ENCODE measurements at regions not wholly inside any gene's neighbourhood (a gene's known extent, or its start where the extent isn't known, plus 50 kb on each side); places are given as distances from the start of the nearest gene placed in this dataset.

DNA sequence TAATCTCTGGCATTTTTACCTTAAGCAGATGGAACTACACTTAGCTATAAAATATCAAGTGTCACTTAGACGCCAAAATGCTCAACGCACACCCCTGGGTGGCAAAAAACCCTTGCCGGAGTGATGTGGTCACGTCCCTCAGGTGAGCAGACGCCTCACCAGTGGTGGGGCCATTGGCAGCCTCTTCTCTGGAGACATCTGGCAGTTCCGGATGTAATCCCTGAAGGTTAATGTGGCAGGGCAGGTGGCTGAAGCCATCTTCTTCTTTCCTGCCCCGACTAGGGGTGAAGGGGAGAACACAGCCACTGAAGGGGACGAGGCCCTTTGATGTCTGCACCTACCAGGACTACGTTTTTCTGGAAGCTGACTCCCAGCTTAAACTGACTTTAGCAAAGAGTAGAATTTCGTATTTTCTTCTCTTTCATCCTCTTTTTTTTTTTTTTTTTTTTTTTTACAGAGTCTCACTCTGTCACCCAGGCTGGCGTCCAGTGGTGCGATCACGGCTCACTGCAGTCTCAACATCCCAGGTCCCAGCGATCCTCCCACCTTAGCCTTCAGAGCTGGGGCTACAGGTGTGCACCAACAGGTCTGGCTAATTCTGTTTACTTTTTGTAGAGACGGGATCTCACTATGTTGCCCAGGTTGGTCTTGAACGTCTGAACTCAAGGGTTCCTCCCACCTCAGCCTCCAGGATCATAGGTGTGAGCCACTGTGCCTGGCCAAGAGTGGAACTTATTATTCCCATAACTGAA lies 152.1 kb downstream of the TTLL2 start:
- H3K4me3 ChIP-seq (ENCODE audit: insufficient read depth, low read length), result no peak overlapping the region
- no peak for DNase-seq (ENCODE audit: insufficient read length, low spot score, missing footprints)
- H3K27ac ChIP-seq (ENCODE audit: low read depth, low read length), result no peak overlapping the region
- H3K9me3 ChIP-seq (ENCODE audit: low read depth, low read length), result no peaks in the 10 kb centered on the region
- no peaks in the 10 kb centered on the region for H3K36me3 ChIP-seq (ENCODE audit: insufficient read depth, low read length)
- TF ChIP-seq, protein P1, sequence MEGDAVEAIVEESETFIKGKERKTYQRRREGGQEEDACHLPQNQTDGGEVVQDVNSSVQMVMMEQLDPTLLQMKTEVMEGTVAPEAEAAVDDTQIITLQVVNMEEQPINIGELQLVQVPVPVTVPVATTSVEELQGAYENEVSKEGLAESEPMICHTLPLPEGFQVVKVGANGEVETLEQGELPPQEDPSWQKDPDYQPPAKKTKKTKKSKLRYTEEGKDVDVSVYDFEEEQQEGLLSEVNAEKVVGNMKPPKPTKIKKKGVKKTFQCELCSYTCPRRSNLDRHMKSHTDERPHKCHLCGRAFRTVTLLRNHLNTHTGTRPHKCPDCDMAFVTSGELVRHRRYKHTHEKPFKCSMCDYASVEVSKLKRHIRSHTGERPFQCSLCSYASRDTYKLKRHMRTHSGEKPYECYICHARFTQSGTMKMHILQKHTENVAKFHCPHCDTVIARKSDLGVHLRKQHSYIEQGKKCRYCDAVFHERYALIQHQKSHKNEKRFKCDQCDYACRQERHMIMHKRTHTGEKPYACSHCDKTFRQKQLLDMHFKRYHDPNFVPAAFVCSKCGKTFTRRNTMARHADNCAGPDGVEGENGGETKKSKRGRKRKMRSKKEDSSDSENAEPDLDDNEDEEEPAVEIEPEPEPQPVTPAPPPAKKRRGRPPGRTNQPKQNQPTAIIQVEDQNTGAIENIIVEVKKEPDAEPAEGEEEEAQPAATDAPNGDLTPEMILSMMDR (IDR thresholded peaks at IDR 0.05; ENCODE audit: extremely low read depth, low read depth, low read length), result no peak
- no peaks in the 10 kb centered on the region for H4K20me1 ChIP-seq (ENCODE audit: insufficient read depth, low read length)
- no peak overlapping the region for H3K4me2 ChIP-seq (ENCODE audit: insufficient read depth, low read length)
- no peaks in the 10 kb centered on the region for H3K27me3 ChIP-seq (ENCODE audit: insufficient read depth, low read length)
- no peaks in the 10 kb centered on the region for H3K4me1 ChIP-seq (ENCODE audit: insufficient read depth, low read length)
- no peak overlapping the region for H2AFZ ChIP-seq (ENCODE audit: low read length)
- no peaks in the 10 kb centered on the region for H3K79me2 ChIP-seq (ENCODE audit: insufficient read depth, low read length)

DNA sequence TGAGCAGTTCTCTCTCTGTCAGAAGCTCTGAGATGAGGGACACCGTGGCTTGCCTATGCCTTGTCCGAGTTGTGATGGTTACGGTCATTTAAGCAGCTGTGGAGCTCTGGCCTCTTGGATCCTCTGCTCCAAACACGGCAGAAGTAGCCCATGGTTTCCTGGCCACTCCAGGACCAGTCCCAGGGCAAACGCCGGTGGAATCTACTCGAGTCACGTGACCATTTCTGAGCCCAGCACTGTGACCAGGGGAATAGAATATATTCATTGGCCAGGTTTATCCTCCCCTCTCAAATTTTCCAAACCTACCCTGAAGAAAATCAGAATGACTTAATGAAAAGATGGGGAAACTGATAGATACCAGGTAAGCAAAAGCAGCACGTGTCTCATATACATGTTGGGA lies 152.8 kb downstream of the TTLL2 start:
- H3K9me3 ChIP-seq (ENCODE audit: low read depth, low read length), result no peaks in the 10 kb centered on the region

DNA sequence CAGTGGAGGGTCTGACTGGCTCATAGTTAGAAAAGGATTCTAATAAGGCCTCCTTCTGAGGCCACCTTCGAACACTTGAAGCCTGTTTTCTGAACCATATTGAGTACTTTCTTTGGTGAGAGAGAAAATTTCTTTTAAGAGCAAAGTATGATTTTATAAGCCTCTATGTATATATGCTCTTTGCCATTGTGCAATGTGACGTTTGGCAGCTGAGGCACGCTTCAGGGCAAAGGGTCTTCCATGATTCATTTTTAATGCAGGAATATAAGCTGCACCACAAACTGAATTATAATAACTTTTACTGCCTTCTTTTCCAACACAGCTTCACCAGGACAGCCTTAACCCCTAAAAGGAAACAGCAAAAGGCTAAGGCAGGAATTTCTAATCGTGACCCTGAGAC lies 154.4 kb downstream of the TTLL2 start:
- no peaks in the 10 kb centered on the region for H3K27me3 ChIP-seq (ENCODE audit: insufficient read depth, low read length)
- no peak overlapping the region for H3K27ac ChIP-seq (ENCODE audit: low read depth, low read length)
- no peak overlapping the region for H2AFZ ChIP-seq (ENCODE audit: low read length)
- no peak for DNase-seq (ENCODE audit: insufficient read length, low spot score, missing footprints)
- no peaks in the 10 kb centered on the region for H3K79me2 ChIP-seq (ENCODE audit: insufficient read depth, low read length)
- TF ChIP-seq, protein P1 (IDR thresholded peaks at IDR 0.05; ENCODE audit: extremely low read depth, low read depth, low read length), result no peak
- no peak overlapping the region for H3K4me3 ChIP-seq (ENCODE audit: insufficient read depth, low read length)
- H4K20me1 ChIP-seq (ENCODE audit: insufficient read depth, low read length), result no peaks in the 10 kb centered on the region
- no peaks in the 10 kb centered on the region for H3K9me3 ChIP-seq (ENCODE audit: low read depth, low read length)
- H3K4me2 ChIP-seq (ENCODE audit: insufficient read depth, low read length), result no peak overlapping the region
- no peaks in the 10 kb centered on the region for H3K36me3 ChIP-seq (ENCODE audit: insufficient read depth, low read length)
- H3K4me1 ChIP-seq (ENCODE audit: insufficient read depth, low read length), result no peaks in the 10 kb centered on the region

More for the DNA sequence above, 152.8 kb downstream of the TTLL2 start:
- TF ChIP-seq, protein P1 (IDR thresholded peaks at IDR 0.05; ENCODE audit: extremely low read depth, low read depth, low read length), result no peak
- no peaks in the 10 kb centered on the region for H3K27me3 ChIP-seq (ENCODE audit: insufficient read depth, low read length)
- H3K36me3 ChIP-seq (ENCODE audit: insufficient read depth, low read length), result no peaks in the 10 kb centered on the region
- no peak overlapping the region for H3K27ac ChIP-seq (ENCODE audit: low read depth, low read length)
- H3K79me2 ChIP-seq (ENCODE audit: insufficient read depth, low read length), result no peaks in the 10 kb centered on the region
- no peak overlapping the region for H3K4me3 ChIP-seq (ENCODE audit: insufficient read depth, low read length)
- H2AFZ ChIP-seq (ENCODE audit: low read length), result no peak overlapping the region
- H3K4me1 ChIP-seq (ENCODE audit: insufficient read depth, low read length), result no peaks in the 10 kb centered on the region
- H3K4me2 ChIP-seq (ENCODE audit: insufficient read depth, low read length), result no peak overlapping the region
- DNase-seq (ENCODE audit: insufficient read length, low spot score, missing footprints), result no peak
- H4K20me1 ChIP-seq (ENCODE audit: insufficient read depth, low read length), result no peaks in the 10 kb centered on the region

DNA sequence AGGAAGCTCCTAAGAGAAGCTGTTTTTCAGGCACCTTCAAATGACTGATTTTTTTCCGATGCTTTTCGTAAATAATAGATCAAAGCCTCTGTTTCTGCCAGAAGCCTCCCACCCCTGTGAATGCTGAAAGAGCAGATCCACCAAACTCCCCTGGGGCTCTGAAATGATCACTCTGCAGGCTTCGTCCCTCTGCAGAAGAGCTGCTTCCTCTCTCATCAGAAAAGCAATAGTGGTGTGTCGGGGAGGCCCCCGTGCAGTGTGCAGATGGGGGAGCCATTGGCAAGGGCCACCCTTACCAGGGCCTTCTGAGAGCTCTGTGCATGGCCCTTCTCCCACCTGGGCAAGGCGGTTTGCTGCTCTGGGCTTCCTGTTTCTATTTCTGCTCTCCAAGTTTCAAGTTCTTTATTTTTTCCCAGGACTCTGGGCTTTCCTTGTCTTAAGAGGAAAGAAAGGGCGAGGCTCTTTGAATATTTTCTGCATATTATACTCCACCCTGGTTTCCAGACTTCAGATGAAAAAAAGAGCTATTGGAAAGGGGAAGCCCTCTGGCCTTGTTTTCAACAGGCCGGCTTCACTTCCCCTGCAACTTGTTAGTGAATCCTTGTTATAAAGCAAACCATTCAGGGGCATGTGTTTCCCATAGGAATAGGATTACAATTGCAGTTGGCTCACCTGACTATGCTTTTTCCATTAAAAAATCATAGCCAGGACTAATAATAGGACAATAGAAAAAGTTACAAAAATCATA lies 155.2 kb downstream of the TTLL2 start:
- H3K4me2 ChIP-seq (ENCODE audit: insufficient read depth, low read length), result no peak overlapping the region
- H3K4me3 ChIP-seq (ENCODE audit: insufficient read depth, low read length), result no peak overlapping the region
- H3K79me2 ChIP-seq (ENCODE audit: insufficient read depth, low read length), result no peaks in the 10 kb centered on the region
- H3K27me3 ChIP-seq (ENCODE audit: insufficient read depth, low read length), result no peaks in the 10 kb centered on the region
- H3K36me3 ChIP-seq (ENCODE audit: insufficient read depth, low read length), result no peaks in the 10 kb centered on the region
- no peaks in the 10 kb centered on the region for H4K20me1 ChIP-seq (ENCODE audit: insufficient read depth, low read length)
- DNase-seq (ENCODE audit: insufficient read length, low spot score, missing footprints), result no peak
- no peak overlapping the region for H2AFZ ChIP-seq (ENCODE audit: low read length)
- no peaks in the 10 kb centered on the region for H3K4me1 ChIP-seq (ENCODE audit: insufficient read depth, low read length)
- no peaks in the 10 kb centered on the region for H3K9me3 ChIP-seq (ENCODE audit: low read depth, low read length)
- TF ChIP-seq, protein P1 (IDR thresholded peaks at IDR 0.05; ENCODE audit: extremely low read depth, low read depth, low read length), result no peak
- H3K27ac ChIP-seq (ENCODE audit: low read depth, low read length), result no peak overlapping the region

Measured in osteoblast (primary cell).